NT2/D1 (cell line): ENCODE measurements at regions not wholly inside any gene's neighbourhood (a gene's known extent, or its start where the extent isn't known, plus 50 kb on each side); places are given as distances from the start of the nearest gene placed in this dataset.

Source experiments
- YY1 ChIP-seq: IDR thresholded peaks from 2 replicates; pipeline ENCODE4 v1.6.1; 2011; ENCODE audit not compliant: insufficient read length, insufficient read depth
- ZNF274 ChIP-seq: IDR thresholded peaks from 2 replicates; pipeline ENCODE4 v1.6.1; 2011; ENCODE audit warnings: mild to moderate bottlenecking, low read depth, low read length

GRCh38 chrX:981791-982626, 230.4 kb downstream of the CRLF2 start:
- TF ChIP-seq YY1 (no peak), ZNF274 (no peak)
